ENCODE measurements at regions not wholly inside any gene's neighbourhood (a gene's known extent, or its start where the extent isn't known, plus 50 kb on each side); places are given as distances from the start of the nearest gene placed in this dataset.

GRCh38 chr21:28791595-28792282, 200.9 kb downstream of the LTN1 start:
- 29% methylated on average over 1 of the region's 4 CpGs for WGBS (ENCODE audit: insufficient coverage)
- Histone ChIP-seq H3K4me1 (ENCODE audit: control insufficient read depth in 1 of 2, insufficient read depth in 2 of 2, low read length in 2 of 2) (no peaks in the 10 kb centered on the region), H3K27me3 (ENCODE audit: control insufficient read depth in 2 of 2, insufficient read depth in 2 of 2, low read length in 2 of 2) (no peaks in the 10 kb centered on the region), H3K4me3 (replicated peaks in 1 of 3; ENCODE audit: low read depth in 2 of 3, low read length in 3 of 3) (no peak overlapping the region), H3K27ac (ENCODE audit: low read depth in 1 of 2, low read length in 2 of 2) (no peak overlapping the region), H3K4me2 (replicated peaks; ENCODE audit: extremely low read depth, low read length, poor library complexity, severe bottlenecking) (no peak overlapping the region), H4K20me1 (ENCODE audit: insufficient read depth, low read length) (no peaks in the 10 kb centered on the region), H3K79me2 (ENCODE audit: insufficient read depth, low read length) (no peaks in the 10 kb centered on the region), H3K9ac (ENCODE audit: insufficient read depth, low read length, poor library complexity, severe bottlenecking) (no peak overlapping the region), H3K9me3 (replicated peaks in 1 of 2; ENCODE audit: control insufficient read depth in 1 of 2, insufficient read depth in 1 of 2, low read length in 2 of 2) (no peaks in the 10 kb centered on the region), H2AFZ (ENCODE audit: insufficient read depth, low read depth, low read length, poor library complexity, severe bottlenecking) (no peak overlapping the region), H3K36me3 (replicated peaks in 1 of 2; ENCODE audit: control insufficient read depth in 1 of 2, insufficient read depth in 2 of 2, low read length in 2 of 2) (no peaks in the 10 kb centered on the region)
- intact Hi-C loops (cut with micrococcal nuclease), result no loop called here
- H3K36me3 Mint-ChIP-seq, result no peaks in the 10 kb centered on the region
- H3K9me3 Mint-ChIP-seq, result peaks cover 0 to 4% (median 0%) of the 10 kb centered on the region in 7 donors
- H3K4me1 Mint-ChIP-seq, result peaks cover 2% of the 10 kb centered on the region
- H3K27me3 Mint-ChIP-seq (ENCODE audit: low read depth in 3 of 3), result peaks cover 0 to 1% (median 0%) of the 10 kb centered on the region in 3 donors
- peak overlapping the region in 1 of 2 donors; percentile 53 for H3K4me3 Mint-ChIP-seq
- H3K27ac Mint-ChIP-seq, result peak overlapping the region in 1 of 7 donors; percentile 18
- DNase-seq, result no peak
- no peak for TF ChIP-seq CTCF (IDR thresholded peaks at IDR 0.05)

- Histone ChIP-seq H3K4me3 (replicated peaks in 1 of 3; ENCODE audit: low read depth in 2 of 3, low read length in 3 of 3) (no peak overlapping the region), H2AFZ (ENCODE audit: insufficient read depth, low read depth, low read length, poor library complexity, severe bottlenecking) (no peak overlapping the region), H3K27me3 (ENCODE audit: control insufficient read depth in 2 of 2, insufficient read depth in 2 of 2, low read length in 2 of 2) (no peaks in the 10 kb centered on the region), H4K20me1 (ENCODE audit: insufficient read depth, low read length) (no peaks in the 10 kb centered on the region), H3K36me3 (replicated peaks in 1 of 2; ENCODE audit: control insufficient read depth in 1 of 2, insufficient read depth in 2 of 2, low read length in 2 of 2) (no peaks in the 10 kb centered on the region), H3K4me1 (ENCODE audit: control insufficient read depth in 1 of 2, insufficient read depth in 2 of 2, low read length in 2 of 2) (no peaks in the 10 kb centered on the region), H3K27ac (ENCODE audit: low read depth in 1 of 2, low read length in 2 of 2) (no peak overlapping the region), H3K4me2 (replicated peaks; ENCODE audit: extremely low read depth, low read length, poor library complexity, severe bottlenecking) (no peak overlapping the region), H3K79me2 (ENCODE audit: insufficient read depth, low read length) (no peaks in the 10 kb centered on the region), H3K9me3 (replicated peaks in 1 of 2; ENCODE audit: control insufficient read depth in 1 of 2, insufficient read depth in 1 of 2, low read length in 2 of 2) (no peaks in the 10 kb centered on the region), H3K9ac (ENCODE audit: insufficient read depth, low read length, poor library complexity, severe bottlenecking) (no peak overlapping the region)
- H3K4me1 Mint-ChIP-seq, result peaks cover 2% of the 10 kb centered on the region
- H3K4me3 Mint-ChIP-seq, result no peak overlapping the region
- no CpG with 5 or more reads among the region's 3 CpGs for WGBS (ENCODE audit: insufficient coverage)
- DNase-seq, result no peak
- H3K9me3 Mint-ChIP-seq, result peaks cover 0 to 9% (median 4%) of the 10 kb centered on the region in 7 donors
- intact Hi-C loops (cut with micrococcal nuclease), result no loop called here
- H3K36me3 Mint-ChIP-seq, result no peaks in the 10 kb centered on the region
- no peak overlapping the region for H3K27ac Mint-ChIP-seq
- TF ChIP-seq CTCF (IDR thresholded peaks at IDR 0.05), result no peak
- H3K27me3 Mint-ChIP-seq (ENCODE audit: low read depth in 3 of 3), result peaks cover 0 to 1% (median 0%) of the 10 kb centered on the region in 3 donors
Observed at GRCh38 chr21:28790335-28790734, 202.3 kb downstream of the LTN1 start.
